H7 (cell line): ENCODE measurements at regions not wholly inside any gene's neighbourhood (a gene's known extent, or its start where the extent isn't known, plus 50 kb on each side); places are given as distances from the start of the nearest gene placed in this dataset.

ENCODE experiments used
- DNase-seq: peaks from one replicate; pipeline ENCODE4 v3.0.0; 2012
- H3K27me3 ChIP-seq: 2 replicates; pipeline ENCODE4 v1.6.0; 2011; ENCODE audit warnings: mild to moderate bottlenecking, low read length; ENCODE audit not compliant: control insufficient read depth, insufficient read depth
- H3K36me3 ChIP-seq: replicated peaks from 2 replicates; pipeline ENCODE4 v1.5.1; 2011; ENCODE audit warnings: low read length; ENCODE audit not compliant: control insufficient read depth, insufficient read depth
- H3K4me3 ChIP-seq: 2 replicates; pipeline ENCODE4 v1.5.1; 2011; ENCODE audit warnings: low read depth, mild to moderate bottlenecking, control low read depth, low read length, moderate library complexity; ENCODE audit not compliant: insufficient read depth

DNA sequence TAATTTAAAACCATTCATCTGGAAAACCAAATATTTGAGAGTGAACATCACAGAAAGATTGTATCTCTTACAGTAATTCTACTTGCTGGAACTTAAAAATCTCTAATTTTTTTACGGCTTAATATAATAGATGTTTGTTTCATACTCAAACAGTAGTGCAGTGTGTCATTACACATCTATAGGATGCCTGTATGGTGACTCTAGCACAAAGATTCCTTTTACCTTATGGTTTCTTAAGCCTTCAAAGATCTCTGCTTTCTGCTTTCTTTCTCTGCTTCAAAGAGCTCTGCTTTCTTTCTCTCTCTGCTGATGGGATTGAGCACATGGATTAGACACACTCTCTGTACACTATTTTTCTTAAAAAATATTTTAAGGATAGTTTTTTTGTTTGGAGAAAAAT is 374.0 kb upstream of the CDH9 start:
- DNase-seq = no peak
- Histone ChIP-seq H3K4me3 (no peak overlapping the region), H3K27me3 (no peaks in the 10 kb centered on the region), H3K36me3 (no peaks in the 10 kb centered on the region)

DNA sequence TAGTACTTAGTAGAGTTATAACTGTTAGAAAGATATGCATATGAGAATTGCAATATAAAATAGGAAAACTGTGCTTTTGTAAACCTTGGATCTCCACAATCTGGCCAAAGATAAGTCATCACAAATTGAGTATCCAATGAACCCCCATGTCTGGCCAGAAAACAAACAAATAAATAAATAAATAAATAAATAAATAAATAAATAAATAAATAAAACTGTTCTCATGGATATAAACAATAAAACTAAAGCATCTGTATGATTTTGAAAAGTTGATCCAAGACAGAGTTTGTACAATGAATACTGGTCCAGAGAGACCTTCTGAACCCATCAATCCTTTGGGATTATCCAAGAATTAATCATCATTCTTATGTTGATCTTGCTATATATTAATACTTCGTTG is 367.6 kb upstream of the CDH9 start:
- H3K27me3 ChIP-seq = no peaks in the 10 kb centered on the region
- H3K36me3 ChIP-seq = no peaks in the 10 kb centered on the region
- no peak overlapping the region for H3K4me3 ChIP-seq
- no peak for DNase-seq

DNA sequence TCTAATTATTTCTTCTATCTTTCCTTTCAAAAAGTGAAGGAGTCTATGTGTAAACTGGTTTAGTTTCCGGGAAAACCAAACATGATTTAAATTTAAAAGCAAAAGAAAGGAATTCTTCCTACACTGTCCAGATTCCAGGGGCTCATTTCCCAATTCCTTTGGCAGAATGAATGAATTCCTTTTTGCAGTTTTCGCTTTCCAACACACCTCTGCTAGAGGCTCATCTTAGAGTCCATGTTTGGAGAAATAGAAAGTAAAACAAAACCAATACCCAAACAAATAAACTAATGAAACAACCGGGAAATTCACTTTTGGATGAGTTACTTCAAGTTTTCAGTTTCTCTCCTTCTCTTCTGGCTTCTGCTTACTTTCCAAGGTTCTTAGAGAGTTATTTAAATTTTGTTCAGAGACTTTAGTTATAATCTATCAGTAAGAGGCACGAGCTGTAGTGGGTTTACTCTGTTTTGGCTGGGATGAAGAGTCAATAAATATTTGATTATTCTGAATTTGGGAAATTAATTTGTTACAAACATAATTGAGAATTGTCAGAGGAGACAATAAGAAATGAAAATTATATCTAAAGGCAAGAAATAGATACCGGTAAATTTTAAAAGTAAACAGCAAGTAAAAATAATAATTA is 365.0 kb upstream of the CDH9 start:
- no peak overlapping the region for H3K4me3 ChIP-seq
- no peak for DNase-seq

DNA sequence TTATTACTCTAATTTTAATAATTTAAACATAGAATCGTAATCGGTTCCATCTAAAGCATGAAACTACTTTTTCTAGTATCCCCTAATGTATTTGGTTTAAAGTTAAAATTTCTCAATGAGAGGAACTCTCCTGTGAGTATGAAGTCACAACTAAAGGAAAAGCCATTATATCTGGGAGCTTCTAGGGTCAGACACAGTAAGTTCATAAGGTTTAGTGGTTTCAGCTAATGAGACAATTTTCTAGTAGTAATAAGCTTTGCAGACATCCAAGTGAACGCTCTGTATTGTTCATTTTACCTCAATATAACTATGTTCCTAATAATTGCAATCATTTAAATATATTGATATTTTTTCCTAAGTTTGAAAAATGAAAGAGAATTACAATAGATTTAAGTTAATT is 364.4 kb upstream of the CDH9 start:
- H3K27me3 ChIP-seq = no peaks in the 10 kb centered on the region
- H3K36me3 ChIP-seq = no peaks in the 10 kb centered on the region
- no peak for DNase-seq
- H3K4me3 ChIP-seq = no peak overlapping the region

More for the DNA sequence above, 365.0 kb upstream of the CDH9 start:
- no peaks in the 10 kb centered on the region for H3K36me3 ChIP-seq
- no peaks in the 10 kb centered on the region for H3K27me3 ChIP-seq

DNA sequence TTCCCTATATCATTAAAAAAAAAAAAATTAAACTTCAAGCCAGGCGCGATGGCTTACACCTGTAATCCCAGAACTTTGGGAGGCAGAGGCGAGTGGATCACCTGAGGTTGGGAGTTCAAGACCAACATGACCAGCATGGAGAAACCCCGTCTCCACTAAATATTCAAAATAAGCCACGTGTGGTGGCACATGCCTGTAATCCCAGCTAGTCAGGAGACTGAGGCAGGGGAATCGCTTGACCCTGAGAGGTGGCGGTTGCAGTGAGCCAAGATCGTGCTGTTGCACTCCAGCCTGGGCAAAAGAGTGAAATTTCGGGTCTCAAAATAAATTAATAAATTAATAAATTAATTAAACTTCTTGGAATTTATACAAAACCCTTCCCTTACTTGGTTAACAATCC is 358.6 kb upstream of the CDH9 start:
- no peak for DNase-seq
- no peak overlapping the region for H3K4me3 ChIP-seq

DNA sequence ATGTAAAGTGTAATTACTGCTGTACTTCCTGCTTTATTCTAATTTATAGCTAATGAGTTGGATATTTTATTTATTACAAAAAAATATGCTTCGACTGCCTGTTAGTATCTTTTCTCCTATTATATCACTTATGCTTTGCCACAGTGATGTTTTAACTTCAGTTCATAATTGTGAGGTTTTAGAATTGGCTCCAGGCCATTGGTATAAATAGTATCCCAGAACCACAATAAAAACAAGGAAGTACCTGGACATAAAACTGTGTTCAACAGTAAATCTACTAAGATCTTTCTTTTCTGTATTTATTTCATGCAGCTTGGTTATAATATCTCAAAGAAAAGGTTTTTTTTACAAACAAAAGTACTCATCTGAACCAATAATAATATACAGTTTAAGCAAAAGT is 354.3 kb upstream of the CDH9 start:
- no peak overlapping the region for H3K4me3 ChIP-seq
- no peak for DNase-seq
- H3K36me3 ChIP-seq = no peaks in the 10 kb centered on the region
- no peaks in the 10 kb centered on the region for H3K27me3 ChIP-seq

More for the DNA sequence above, 358.6 kb upstream of the CDH9 start:
- Histone ChIP-seq H3K27me3 (no peaks in the 10 kb centered on the region), H3K36me3 (no peaks in the 10 kb centered on the region)

DNA sequence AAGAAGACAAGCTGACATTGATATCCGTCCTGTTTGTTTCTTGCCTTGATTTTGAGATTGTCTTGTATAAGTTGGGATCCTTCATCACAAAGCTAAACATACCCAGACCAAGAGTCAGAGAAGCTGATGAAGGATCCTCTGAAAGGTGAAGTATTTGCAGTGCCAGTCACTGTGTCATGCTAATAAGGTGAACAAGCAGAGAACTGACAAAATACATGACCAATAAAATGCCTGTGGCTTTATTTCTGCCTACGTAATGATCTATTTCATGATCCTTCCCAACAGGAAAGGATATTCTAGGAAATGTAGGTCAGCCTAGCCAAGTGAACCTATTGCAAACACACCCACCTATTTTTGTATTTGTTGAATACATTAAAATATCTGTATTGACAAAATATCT is 351.3 kb upstream of the CDH9 start:
- Histone ChIP-seq H3K36me3 (no peaks in the 10 kb centered on the region), H3K27me3 (no peaks in the 10 kb centered on the region), H3K4me3 (no peak overlapping the region)
- DNase-seq = no peak

DNA sequence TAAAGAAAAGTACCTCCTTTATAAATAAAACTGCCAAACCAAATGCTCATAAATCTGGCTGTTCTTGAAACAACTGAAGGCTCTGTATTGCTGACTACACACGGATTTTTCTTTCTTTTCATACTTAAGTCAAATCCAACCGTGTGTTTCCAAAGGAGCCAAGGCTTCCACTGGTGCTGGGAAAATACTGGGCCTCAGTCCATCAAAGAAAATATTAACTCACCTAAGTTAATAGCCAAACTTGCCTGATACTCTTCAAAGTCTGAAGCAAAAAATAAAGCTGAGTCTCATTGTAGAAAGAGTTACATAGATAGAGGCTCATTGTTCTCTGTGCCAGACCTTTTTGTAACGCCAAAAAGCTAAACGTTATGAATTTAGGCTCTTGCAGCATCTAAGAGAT is 350.4 kb upstream of the CDH9 start:
- H3K36me3 ChIP-seq = no peaks in the 10 kb centered on the region
- no peak for DNase-seq
- no peaks in the 10 kb centered on the region for H3K27me3 ChIP-seq
- H3K4me3 ChIP-seq = no peak overlapping the region

DNA sequence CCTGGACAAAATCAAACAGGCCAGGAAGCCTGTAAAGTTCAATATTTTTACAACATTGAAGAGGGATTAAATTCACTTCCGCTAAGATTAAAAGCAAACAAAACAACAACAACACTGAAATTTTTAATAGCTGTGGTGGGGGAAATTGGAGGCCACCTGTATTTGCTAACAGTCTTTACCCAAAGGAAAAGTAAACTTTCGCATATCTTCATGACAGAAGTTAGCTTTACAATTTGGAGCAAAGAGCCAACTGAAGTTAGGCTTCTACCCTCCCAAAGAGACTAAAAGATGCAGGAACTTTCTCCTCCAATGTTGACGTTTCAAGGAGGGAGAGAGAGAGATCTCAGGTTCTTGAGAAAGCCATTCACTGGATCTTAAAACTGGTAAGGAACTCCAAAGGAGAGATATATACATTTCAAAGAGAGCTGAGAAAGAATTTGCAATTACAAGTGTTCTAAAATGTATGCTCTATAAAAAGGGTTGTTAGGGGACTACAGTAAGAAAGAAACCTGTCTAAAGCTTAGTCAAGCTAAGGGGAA is 349.2 kb upstream of the CDH9 start:
- no peak for DNase-seq
- Histone ChIP-seq H3K4me3 (no peak overlapping the region), H3K36me3 (no peaks in the 10 kb centered on the region), H3K27me3 (no peaks in the 10 kb centered on the region)

DNA sequence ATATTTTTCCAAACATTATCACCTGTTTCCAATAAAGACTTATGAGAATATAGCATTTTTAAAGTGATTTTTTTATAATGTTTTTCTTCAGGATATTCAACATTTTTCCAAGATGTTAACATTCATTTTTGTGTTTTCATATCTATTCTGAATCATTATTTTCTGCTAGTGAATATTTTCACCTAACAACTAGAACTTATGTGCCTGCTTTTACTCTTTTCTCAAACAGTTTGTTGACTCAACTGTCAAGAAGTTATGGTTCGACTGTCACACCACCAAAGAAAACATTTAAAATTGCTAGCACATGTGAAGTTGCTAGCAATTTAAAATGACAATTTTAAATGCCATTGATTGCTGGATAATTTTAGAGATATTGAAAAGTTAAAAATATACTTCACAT is 343.3 kb upstream of the CDH9 start:
- Histone ChIP-seq H3K27me3 (no peaks in the 10 kb centered on the region), H3K4me3 (no peak overlapping the region), H3K36me3 (no peaks in the 10 kb centered on the region)
- no peak for DNase-seq

DNA sequence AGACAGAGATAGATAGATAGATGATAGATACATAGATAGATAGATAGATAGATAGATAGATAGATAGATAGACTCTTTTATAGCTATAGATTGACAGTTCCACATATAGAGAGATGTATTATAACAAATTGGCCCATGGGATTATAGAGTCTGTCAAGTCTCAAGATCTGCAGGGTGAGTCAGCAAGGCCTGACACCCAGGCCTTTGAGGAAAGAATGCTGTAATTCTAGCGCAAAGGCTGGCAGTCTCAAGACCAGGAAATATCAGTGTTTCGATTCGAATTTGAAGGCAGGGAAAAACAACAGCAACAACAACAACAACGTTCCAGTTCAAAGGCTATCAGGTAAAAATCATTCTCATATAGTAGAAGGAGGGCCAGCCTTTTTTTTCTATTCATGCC is 339.2 kb upstream of the CDH9 start:
- Histone ChIP-seq H3K27me3 (no peaks in the 10 kb centered on the region), H3K4me3 (no peak overlapping the region), H3K36me3 (no peaks in the 10 kb centered on the region)
- DNase-seq = no peak

DNA sequence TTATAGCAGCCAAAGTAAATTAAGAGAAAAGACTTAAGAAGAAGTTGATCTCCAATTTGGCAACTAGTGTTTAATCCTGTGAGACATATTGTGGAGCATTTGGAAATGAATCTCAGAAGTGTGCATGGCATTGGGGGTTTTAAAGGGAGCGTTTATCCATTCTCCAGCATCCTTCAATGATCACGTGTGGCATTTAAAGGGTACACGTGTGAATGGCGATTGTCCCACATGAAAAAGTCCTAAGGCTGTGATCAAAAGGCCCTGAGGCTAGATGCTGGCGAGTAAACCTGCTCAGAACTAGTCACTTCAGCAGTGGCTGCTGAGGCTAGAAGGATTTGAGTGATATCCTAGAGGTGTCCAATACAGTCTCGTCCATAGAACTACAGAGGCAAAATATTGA is 315.6 kb upstream of the CDH9 start:
- DNase-seq = no peak
- Histone ChIP-seq H3K36me3 (no peaks in the 10 kb centered on the region), H3K27me3 (no peaks in the 10 kb centered on the region), H3K4me3 (no peak overlapping the region)

DNA sequence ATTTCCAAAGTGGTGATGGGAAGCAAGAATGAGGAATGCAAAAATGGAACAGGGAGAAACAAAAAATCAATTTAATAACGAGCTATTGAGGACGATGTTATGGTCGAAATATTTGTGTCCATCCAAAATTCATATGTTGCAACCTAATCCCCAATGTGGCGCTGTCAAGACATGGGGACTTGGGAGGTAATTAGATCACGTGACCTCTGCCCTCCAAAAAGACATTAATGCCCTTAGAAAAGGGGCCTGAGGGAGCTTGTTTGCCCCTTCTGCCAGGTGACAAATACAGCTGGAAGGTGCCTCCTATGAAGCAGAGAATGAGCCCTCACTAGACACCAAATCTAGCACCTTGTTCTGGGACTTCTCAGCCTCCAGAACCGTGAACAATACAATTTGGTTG is 315.2 kb upstream of the CDH9 start:
- no peaks in the 10 kb centered on the region for H3K36me3 ChIP-seq
- no peak for DNase-seq
- no peaks in the 10 kb centered on the region for H3K27me3 ChIP-seq
- H3K4me3 ChIP-seq = no peak overlapping the region

DNA sequence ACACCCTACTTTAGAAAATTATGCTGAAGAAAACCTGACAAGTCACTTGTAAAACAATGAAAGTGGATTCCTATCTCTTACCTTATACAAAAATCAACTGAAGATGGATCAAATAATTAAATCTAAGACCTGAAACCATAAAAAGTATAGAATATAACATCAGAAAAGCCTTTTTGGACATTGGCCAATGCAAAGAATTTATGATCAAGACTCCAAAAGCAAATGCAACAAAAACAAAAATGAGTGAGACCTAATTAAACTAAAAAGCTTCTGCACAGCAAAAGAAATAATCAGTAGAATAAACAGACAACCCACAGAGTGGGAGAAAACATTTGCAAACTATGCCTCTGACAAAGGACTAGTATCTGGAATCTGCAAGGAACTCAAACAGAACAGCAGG is 303.0 kb upstream of the CDH9 start:
- Histone ChIP-seq H3K4me3 (no peak overlapping the region), H3K36me3 (no peaks in the 10 kb centered on the region), H3K27me3 (no peaks in the 10 kb centered on the region)
- DNase-seq = no peak

DNA sequence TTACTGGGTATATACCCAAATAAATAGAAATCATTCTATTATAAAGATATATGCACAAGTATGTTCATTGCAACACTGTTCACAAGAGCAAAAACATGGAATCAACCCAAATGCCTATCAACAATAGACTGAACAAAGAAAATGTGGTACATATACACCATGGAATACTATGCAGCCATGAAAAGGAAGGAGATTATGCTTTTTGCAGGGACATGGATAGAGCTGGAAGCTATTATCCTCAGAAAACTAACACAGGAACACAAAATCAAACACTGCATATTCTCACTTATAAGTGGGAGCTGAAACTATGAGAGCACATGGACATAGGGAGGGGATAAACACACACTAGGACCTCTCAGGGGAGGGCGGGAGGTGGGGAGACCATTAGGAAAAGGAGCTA is 298.4 kb upstream of the CDH9 start:
- no peak for DNase-seq
- Histone ChIP-seq H3K27me3 (no peaks in the 10 kb centered on the region), H3K36me3 (no peaks in the 10 kb centered on the region), H3K4me3 (no peak overlapping the region)

DNA sequence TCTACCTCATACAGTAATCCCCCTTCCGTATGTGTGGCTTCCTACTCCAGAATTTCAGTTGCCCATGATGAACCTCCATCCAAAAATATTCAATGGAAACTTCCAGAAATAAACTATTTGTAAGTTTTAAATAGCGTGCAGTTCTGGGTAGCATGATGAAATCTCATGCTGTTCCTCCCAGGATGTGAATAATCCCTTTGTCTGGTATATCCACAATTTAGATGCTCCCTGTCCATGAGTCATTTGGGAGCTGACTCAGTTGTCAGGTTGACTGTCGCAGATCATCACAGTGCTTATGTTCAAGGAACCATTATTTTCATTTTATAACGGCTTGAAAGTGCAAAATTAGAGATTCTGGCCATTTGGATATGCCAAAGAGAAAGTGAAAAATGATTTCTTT is 290.1 kb upstream of the CDH9 start:
- no peak overlapping the region for H3K4me3 ChIP-seq
- no peaks in the 10 kb centered on the region for H3K27me3 ChIP-seq
- DNase-seq = no peak
- no peaks in the 10 kb centered on the region for H3K36me3 ChIP-seq
